ENCODE measurements at regions not wholly inside any gene's neighbourhood (a gene's known extent, or its start where the extent isn't known, plus 50 kb on each side); places are given as distances from the start of the nearest gene placed in this dataset.

DNA sequence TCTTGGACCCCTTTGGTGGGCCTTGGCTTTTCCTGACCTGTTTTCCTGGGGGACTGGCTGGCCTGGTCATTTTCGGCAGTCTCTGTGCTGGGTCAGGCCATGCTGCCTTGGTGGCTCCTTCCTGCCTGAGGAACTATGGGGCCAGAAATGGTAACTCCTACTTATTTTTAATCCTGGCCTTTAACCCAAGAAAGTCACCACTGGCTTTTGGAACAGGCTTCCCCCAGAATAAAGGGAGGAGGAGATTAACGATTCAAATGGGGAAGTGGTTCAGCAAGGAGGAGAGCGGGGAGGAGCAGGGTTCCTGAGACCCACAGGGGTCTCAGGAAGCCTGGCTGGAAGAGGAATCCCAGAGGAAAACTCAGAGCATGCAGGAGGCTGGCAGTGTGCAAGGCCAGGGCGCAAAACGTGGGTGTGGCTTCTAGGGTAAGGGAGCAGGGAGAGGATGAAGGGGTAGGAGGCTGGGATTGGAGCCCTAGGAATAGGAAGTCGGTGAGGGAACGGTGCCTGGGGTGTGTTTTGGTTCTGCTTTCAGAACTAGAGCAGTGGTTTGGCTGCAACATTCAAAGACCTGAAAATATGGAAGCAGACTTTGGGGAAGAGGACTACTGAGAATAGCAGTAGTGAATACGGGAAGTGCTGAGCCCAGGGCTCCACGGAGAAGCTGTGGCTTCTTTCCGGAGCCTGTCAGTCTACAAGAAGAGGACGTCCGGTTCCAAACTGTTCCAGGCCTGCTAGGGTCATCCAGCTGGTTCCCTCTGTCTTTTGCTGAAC lies 271.1 kb upstream of the KLF4 start:
- Histone ChIP-seq H3K27ac (peak overlapping the region in 7 of 10 donors; percentile 14 to 83 (median 55)), H3K36me3 (no peaks in the 10 kb centered on the region), H3K9me3 (peaks cover 0 to 8% (median 0%) of the 10 kb centered on the region in 11 donors), H3K4me3 (no peak overlapping the region), H3K27me3 (no peaks in the 10 kb centered on the region), H3K4me1 (peaks cover 0 to 27% (median 6%) of the 10 kb centered on the region in 9 donors)
- WGBS, 2 donors = 47 to 49% methylated on average over 12 of the region's 12 CpGs
- DNase-seq (peak; percentile 30 to 49), ATAC-seq (peak; percentile 64 to 93 (median 92))
- intact Hi-C loops (cut with DNase I) = no loop called here
- TF ChIP-seq, protein P1, sequence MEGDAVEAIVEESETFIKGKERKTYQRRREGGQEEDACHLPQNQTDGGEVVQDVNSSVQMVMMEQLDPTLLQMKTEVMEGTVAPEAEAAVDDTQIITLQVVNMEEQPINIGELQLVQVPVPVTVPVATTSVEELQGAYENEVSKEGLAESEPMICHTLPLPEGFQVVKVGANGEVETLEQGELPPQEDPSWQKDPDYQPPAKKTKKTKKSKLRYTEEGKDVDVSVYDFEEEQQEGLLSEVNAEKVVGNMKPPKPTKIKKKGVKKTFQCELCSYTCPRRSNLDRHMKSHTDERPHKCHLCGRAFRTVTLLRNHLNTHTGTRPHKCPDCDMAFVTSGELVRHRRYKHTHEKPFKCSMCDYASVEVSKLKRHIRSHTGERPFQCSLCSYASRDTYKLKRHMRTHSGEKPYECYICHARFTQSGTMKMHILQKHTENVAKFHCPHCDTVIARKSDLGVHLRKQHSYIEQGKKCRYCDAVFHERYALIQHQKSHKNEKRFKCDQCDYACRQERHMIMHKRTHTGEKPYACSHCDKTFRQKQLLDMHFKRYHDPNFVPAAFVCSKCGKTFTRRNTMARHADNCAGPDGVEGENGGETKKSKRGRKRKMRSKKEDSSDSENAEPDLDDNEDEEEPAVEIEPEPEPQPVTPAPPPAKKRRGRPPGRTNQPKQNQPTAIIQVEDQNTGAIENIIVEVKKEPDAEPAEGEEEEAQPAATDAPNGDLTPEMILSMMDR (IDR thresholded peaks at IDR 0.05) = no peak

DNA sequence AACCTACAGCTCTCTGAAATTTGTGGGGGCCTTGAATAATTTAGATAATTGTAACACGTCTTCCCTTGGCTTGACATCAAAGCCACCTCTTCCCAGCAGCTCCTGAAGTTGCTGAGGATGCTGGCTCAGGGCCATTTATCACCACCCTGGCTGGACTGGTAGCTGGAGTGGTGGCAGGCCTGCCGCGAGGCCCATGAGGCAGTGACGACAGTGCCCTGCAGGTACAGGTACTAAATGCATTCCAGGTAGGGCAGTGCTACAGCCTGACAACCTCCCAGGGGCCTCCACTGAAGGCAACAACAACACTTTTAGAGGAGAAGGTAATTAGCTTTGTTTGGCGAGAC lies 270.2 kb upstream of the KLF4 start:
- no peak overlapping the region for H3K4me3 ChIP-seq
- DNase-seq (no peak), ATAC-seq (no peak)
- 89% methylated on average over 5 of the region's 5 CpGs for WGBS, 2 donors
- H3K36me3 ChIP-seq = no peaks in the 10 kb centered on the region
- H3K4me1 ChIP-seq = peaks cover 0 to 35% (median 6%) of the 10 kb centered on the region in 9 donors
- TF ChIP-seq, protein P1 (IDR thresholded peaks at IDR 0.05) = no peak
- H3K27ac ChIP-seq = peak overlapping the region in 4 of 10 donors; percentile 36 to 83 (median 66)
- intact Hi-C loops (cut with DNase I) = no loop called here
- H3K9me3 ChIP-seq = peaks cover 0 to 8% (median 0%) of the 10 kb centered on the region in 11 donors
- H3K27me3 ChIP-seq = no peaks in the 10 kb centered on the region

DNA sequence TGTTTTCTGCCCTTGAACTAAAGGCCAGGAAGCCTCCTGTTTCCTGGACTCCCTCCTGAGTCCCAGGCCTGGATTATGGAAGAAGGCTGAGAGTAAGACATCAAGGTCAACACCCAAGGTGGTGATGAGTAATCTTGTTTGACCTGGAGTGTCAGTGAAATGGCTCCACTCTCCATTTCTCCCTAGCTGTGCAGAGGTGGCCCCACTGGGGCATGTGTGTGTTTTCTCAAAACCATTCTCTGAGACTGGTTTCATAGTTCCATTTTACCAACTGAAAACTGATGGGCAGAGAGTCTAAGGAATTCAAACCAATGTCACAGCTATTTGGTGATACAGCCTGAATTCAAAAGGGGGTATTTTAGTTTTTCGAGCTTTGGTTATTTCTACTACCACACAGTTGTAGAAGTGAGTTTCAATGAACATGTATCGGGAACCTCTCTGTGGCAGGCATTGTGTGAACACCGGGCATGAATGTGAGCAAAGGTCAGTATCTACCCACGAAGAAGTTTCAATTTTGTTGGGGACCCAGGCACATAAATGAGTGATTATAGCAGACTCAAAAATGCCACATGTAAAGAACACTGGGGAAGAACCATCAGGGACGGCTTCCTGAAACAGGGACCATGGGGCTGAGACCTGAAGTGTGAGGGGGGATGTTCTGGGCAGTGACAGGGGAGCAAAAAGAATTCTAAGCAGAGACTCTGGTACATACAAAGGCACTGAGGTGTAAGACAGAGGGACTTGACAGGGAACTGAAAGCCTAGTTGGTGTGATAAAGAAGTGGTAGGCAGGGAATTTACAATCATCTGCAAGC lies 269.6 kb upstream of the KLF4 start:
- no peak overlapping the region for H3K4me3 ChIP-seq
- no peaks in the 10 kb centered on the region for H3K27me3 ChIP-seq
- peaks cover 0 to 37% (median 6%) of the 10 kb centered on the region in 9 donors for H3K4me1 ChIP-seq
- DNase-seq (no peak), ATAC-seq (no peak)
- intact Hi-C loops (cut with DNase I) = no loop called here
- H3K27ac ChIP-seq = peak overlapping the region in 1 of 10 donors; percentile 83
- 97% methylated on average over 5 of the region's 5 CpGs for WGBS, 2 donors
- H3K36me3 ChIP-seq = no peaks in the 10 kb centered on the region
- peaks cover 0 to 8% (median 0%) of the 10 kb centered on the region in 11 donors for H3K9me3 ChIP-seq
- TF ChIP-seq, protein P1 (IDR thresholded peaks at IDR 0.05) = no peak

DNA sequence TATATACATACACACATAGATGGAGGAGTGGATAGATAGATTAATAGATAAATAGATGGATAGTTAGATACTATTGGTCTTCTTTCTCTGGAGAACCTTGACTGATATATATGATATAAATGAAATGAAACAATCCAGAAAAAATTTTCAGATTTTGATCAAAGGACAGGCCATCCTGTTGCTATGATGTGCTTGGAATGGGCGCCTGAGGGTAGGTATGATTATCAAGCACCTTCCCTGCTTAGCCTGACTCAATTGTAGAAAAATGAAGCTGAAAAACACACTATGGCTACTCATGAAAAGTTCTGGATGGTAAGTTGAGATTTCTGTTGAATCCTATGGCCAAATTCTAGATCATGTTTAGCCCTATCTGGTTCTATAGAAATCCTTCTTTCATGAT lies 266.5 kb upstream of the KLF4 start:
- no peak overlapping the region for H3K27ac ChIP-seq
- TF ChIP-seq, protein P1 (IDR thresholded peaks at IDR 0.05) = no peak
- no peak overlapping the region for H3K4me3 ChIP-seq
- DNase-seq (no peak), ATAC-seq (no peak)
- H3K9me3 ChIP-seq = no peaks in the 10 kb centered on the region
- no peaks in the 10 kb centered on the region for H3K27me3 ChIP-seq
- H3K4me1 ChIP-seq = peaks cover 0 to 43% (median 16%) of the 10 kb centered on the region in 9 donors
- intact Hi-C loops (cut with DNase I) = no loop called here
- WGBS, 2 donors = 100% methylated on average over 1 of the region's 1 CpG
- H3K36me3 ChIP-seq = no peaks in the 10 kb centered on the region

Measured in heart right ventricle (tissue), 16 donors.